ENCODE measurements at regions not wholly inside any gene's neighbourhood (a gene's known extent, or its start where the extent isn't known, plus 50 kb on each side); places are given as distances from the start of the nearest gene placed in this dataset.
"Not testable (repeated sequence)": the region's sequence is repeated elsewhere in the genome, so short reads cannot be mapped to it uniquely, and the experiment has no call there.

- TF ChIP-seq, protein P1, sequence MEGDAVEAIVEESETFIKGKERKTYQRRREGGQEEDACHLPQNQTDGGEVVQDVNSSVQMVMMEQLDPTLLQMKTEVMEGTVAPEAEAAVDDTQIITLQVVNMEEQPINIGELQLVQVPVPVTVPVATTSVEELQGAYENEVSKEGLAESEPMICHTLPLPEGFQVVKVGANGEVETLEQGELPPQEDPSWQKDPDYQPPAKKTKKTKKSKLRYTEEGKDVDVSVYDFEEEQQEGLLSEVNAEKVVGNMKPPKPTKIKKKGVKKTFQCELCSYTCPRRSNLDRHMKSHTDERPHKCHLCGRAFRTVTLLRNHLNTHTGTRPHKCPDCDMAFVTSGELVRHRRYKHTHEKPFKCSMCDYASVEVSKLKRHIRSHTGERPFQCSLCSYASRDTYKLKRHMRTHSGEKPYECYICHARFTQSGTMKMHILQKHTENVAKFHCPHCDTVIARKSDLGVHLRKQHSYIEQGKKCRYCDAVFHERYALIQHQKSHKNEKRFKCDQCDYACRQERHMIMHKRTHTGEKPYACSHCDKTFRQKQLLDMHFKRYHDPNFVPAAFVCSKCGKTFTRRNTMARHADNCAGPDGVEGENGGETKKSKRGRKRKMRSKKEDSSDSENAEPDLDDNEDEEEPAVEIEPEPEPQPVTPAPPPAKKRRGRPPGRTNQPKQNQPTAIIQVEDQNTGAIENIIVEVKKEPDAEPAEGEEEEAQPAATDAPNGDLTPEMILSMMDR (IDR thresholded peaks at IDR 0.05; ENCODE audit: control extremely low read depth in 1 of 3, insufficient read depth in 1 of 3, low read depth in 1 of 3, low read length in 3 of 3), result not testable (repeated sequence)
- not testable (repeated sequence) for TF ChIP-seq SIN3A (conservative IDR thresholded peaks at IDR 0.05 in 1 of 2, IDR thresholded peaks at IDR 0.05 in 1 of 2; ENCODE audit: low read depth in 1 of 2, low read length in 2 of 2); USF2 (IDR thresholded peaks at IDR 0.05; ENCODE audit: low read length); TBP (IDR thresholded peaks at IDR 0.05; ENCODE audit: low read depth, low read length); BCL11A (IDR thresholded peaks at IDR 0.05; ENCODE audit: low read depth in 2 of 2, low read length in 2 of 2); JUND (IDR thresholded peaks at IDR 0.05; ENCODE audit: low read length); POLR2A (IDR thresholded peaks at IDR 0.05; ENCODE audit: control extremely low read depth in 1 of 2, low read depth in 2 of 2, low read length in 2 of 2); GABPA (IDR thresholded peaks at IDR 0.05; ENCODE audit: borderline replicate concordance, insufficient read depth, low read length); TCF12 (IDR thresholded peaks at IDR 0.05; ENCODE audit: low read depth, low read length); ZNF274 (IDR thresholded peaks at IDR 0.05; ENCODE audit: borderline replicate concordance, extremely low read depth, low read length); EZH2 (IDR thresholded peaks at IDR 0.05; ENCODE audit: low read depth, low read length, severe bottlenecking); POLR2AphosphoS5 (IDR thresholded peaks at IDR 0.05; ENCODE audit: low read depth, low read length)
Observed at GRCh38 chr15:20291616-20292015, 250.0 kb downstream of the GOLGA6L6 start.
